H1 (cell line): ENCODE measurements at regions not wholly inside any gene's neighbourhood (a gene's known extent, or its start where the extent isn't known, plus 50 kb on each side); places are given as distances from the start of the nearest gene placed in this dataset.

Experiments used
- JUN ChIP-seq: IDR thresholded peaks from 2 replicates; pipeline ENCODE4 v1.6.1; 2011; ENCODE audit warnings: low read depth, mild to moderate bottlenecking, improper control_type of control experiment, low read length

GRCh38 chr1:118339400-118340124 is 154.5 kb upstream of the SPAG17 start (continued):
- TF ChIP-seq JUN = no peak
